Small intestine (tissue), 7 donors: ENCODE measurements at regions not wholly inside any gene's neighbourhood (a gene's known extent, or its start where the extent isn't known, plus 50 kb on each side); places are given as distances from the start of the nearest gene placed in this dataset.
A peak's percentile ranks its signal among the peaks of the same experiment; 100 is the strongest.

Experiments
- DNase-seq, 2 donors: peaks; one replicate each; pipeline versions ENCODE4 v3.0.0 to v3.0.0-alpha.2; 2013
- FAIRE-seq: peaks from 2 replicates; lab custom pipeline; 2012; peaks lifted over from hg19 to GRCh38; lab: Jason Lieb, UNC
- H3K27ac ChIP-seq, 3 donors: one replicate each; pipeline ENCODE4 v1.5.1; 2013; ENCODE audit warnings: low read length in 2 of 3, mild to moderate bottlenecking in 2 of 3, control low read depth in 1 of 3, inconsistent platforms in 1 of 3, low read depth in 1 of 3, moderate library complexity in 1 of 3
- H3K27me3 ChIP-seq, 3 donors: one replicate each; pipeline ENCODE4 v1.6.1; 2013; ENCODE audit warnings: low read length in 3 of 3, inconsistent platforms in 1 of 3; ENCODE audit not compliant: control insufficient read depth in 3 of 3, insufficient read depth in 3 of 3
- H3K36me3 ChIP-seq, 3 donors: one replicate each; pipeline ENCODE4 v1.6.1; 2013; ENCODE audit warnings: low read length in 3 of 3, inconsistent platforms in 1 of 3, low read depth in 1 of 3, mild to moderate bottlenecking in 1 of 3, moderate library complexity in 1 of 3; ENCODE audit not compliant: control insufficient read depth in 3 of 3, insufficient read depth in 2 of 3
- H3K4me1 ChIP-seq, 3 donors: one replicate each; pipeline ENCODE4 v1.6.1; 2013; ENCODE audit warnings: low read length in 2 of 3, inconsistent platforms in 1 of 3, low read depth in 1 of 3, mild to moderate bottlenecking in 1 of 3, moderate library complexity in 1 of 3; ENCODE audit not compliant: control insufficient read depth in 3 of 3, insufficient read depth in 2 of 3
- H3K4me3 ChIP-seq, 3 donors: one replicate each; pipeline ENCODE4 v1.5.1; 2013; ENCODE audit warnings: low read length in 3 of 3, control low read depth in 1 of 3, inconsistent platforms in 1 of 3, low read depth in 1 of 3, mild to moderate bottlenecking in 1 of 3, moderate library complexity in 1 of 3
- H3K9me3 ChIP-seq, 2 donors: one replicate each; pipeline ENCODE4 v1.6.1; 2013; ENCODE audit warnings: low read depth in 1 of 2, low read length in 1 of 2; ENCODE audit not compliant: control insufficient read depth in 2 of 2, insufficient read depth in 1 of 2
- WGBS, 3 donors: extraction: QIAGEN DNeasy Blood & Tissue Kit; methylation state at CpG; one replicate each; pipeline ENCODE4 v1.1.7; 2013; 5-methylcytosine and 5-hydroxymethylcytosine counted together
- donor health status: healthy with polysubstance abuse.
- donor health status: control.
- donor health status: control.
- donor health status: Bipolar disorder and iron deficiency.
- donor health status: healthy.

DNA sequence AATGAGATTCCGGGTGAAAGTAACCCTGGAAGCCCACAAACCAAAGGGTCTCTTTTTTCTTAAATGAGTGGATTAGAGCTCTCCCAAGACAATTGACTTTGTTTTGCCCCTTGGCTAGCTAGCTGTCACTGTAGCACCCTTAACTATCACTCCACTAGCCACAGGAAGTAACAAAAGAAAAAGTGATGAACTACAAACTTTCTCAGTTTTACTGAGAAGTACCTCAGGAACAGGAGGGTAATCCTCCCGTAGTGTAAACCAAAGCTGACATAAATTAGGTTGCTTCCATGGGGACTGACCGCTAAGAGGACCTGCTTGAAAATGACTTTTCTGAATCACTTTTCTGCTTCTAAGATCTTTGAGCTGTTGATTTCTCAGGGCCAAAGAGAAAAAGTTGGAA lies 240.1 kb downstream of the BARHL2 start:
- Histone ChIP-seq H3K36me3 (no peaks in the 10 kb centered on the region), H3K9me3 (no peaks in the 10 kb centered on the region), H3K27ac (no peak overlapping the region), H3K4me3 (no peak overlapping the region), H3K27me3 (no peaks in the 10 kb centered on the region), H3K4me1 (no peaks in the 10 kb centered on the region)
- FAIRE-seq: no peak
- no peak for DNase-seq
- 81 to 87% (median 85%) methylated on average over 3 of the region's 3 CpGs for WGBS, 3 donors

DNA sequence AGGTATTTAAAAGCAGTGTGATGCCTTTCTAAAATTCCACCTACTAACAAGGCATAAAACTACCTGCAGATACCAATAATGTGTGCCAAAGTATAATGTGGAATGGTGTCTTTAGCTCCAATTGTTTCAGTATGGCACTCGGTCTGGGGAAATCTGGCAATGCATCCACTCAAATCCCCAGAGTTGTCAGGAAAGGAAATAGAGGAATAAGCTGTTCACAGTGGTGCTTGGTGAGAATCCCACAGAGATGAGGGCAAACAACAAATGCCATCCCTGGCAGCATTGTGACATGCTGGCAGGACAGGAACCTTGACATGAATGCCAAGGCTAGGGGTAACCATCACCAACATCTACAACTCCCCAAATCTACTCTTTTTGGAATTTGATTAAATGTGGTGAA lies 240.7 kb downstream of the BARHL2 start:
- H3K4me3 ChIP-seq: no peak overlapping the region
- 53 to 67% (median 60%) methylated on average over 1 of the region's 1 CpG for WGBS, 3 donors
- H3K9me3 ChIP-seq: no peaks in the 10 kb centered on the region
- H3K27ac ChIP-seq: no peak overlapping the region
- FAIRE-seq: no peak
- DNase-seq: no peak
- no peaks in the 10 kb centered on the region for H3K4me1 ChIP-seq
- H3K27me3 ChIP-seq: no peaks in the 10 kb centered on the region
- no peaks in the 10 kb centered on the region for H3K36me3 ChIP-seq

DNA sequence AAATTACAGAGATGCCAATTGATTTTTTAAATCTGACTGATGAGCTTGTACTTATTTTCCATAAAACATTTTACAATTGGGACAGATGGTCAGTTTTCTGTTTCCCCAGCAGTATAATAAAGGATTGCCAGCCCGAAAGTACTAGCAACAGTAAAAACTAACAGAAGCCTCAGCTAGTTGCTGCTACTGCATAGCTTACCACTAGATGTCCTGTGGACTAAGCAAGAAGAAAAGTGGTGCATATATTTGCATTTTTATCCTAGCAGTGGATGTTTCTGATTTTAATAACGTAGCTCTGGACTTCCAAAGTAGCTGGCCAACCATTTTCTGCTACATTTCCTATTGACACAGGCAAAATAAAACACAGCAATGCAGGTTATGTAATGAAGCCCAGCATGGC lies 241.5 kb downstream of the BARHL2 start:
- H3K27ac ChIP-seq: no peak overlapping the region
- no peak for FAIRE-seq
- no peaks in the 10 kb centered on the region for H3K9me3 ChIP-seq
- no peaks in the 10 kb centered on the region for H3K27me3 ChIP-seq
- H3K4me1 ChIP-seq: no peaks in the 10 kb centered on the region
- H3K36me3 ChIP-seq: no peaks in the 10 kb centered on the region
- DNase-seq: peak in 1 of 2 donors; percentile 9
- 17 to 38% (median 23%) methylated on average over 2 of the region's 2 CpGs for WGBS, 3 donors
- no peak overlapping the region for H3K4me3 ChIP-seq

DNA sequence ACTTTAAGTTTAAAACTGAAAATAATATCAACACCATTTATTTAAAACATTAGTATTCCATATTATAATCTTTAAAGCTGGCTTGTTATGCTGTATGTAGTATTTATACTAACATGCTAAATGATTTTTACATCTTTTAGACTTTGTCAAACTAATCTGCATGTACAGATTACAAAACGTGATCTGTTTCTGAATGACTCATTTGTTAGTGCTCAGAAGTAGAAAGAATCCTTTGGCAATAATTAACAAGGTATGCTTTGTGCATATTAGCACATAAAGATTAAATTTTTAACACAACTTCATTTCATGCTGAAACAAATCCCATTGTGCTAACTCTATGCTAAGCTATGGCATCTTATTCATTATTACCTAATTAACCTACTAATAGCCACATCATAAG lies 242.4 kb downstream of the BARHL2 start:
- no peaks in the 10 kb centered on the region for H3K36me3 ChIP-seq
- 2 to 22% (median 18%) methylated on average over 1 of the region's 1 CpG for whole genome bisulfite sequencing, 3 donors
- no peak overlapping the region for H3K27ac ChIP-seq
- FAIRE-seq (no peak), DNase-seq (no peak)
- no peaks in the 10 kb centered on the region for H3K27me3 ChIP-seq
- H3K4me3 ChIP-seq: no peak overlapping the region
- no peaks in the 10 kb centered on the region for H3K9me3 ChIP-seq
- no peaks in the 10 kb centered on the region for H3K4me1 ChIP-seq

DNA sequence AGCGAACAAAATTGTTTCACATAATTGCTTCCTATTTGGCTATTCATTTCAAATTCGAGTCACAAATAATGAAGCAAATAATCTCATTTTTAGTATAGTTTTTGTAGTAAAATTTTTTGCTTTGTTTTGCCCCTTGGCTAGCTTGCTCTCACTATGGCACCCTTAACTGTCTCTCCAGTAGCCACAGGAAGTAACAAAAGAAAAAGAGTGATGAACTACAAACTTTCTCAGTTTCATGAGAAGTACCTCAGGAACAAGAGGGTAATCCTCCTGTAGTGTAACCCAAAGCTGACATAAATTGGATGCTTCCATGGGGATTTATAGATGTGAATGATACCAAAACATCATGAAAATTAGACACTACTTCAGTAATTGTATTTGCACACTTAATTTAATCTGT lies 242.9 kb downstream of the BARHL2 start:
- no peaks in the 10 kb centered on the region for H3K27me3 ChIP-seq
- H3K4me3 ChIP-seq: no peak overlapping the region
- no peaks in the 10 kb centered on the region for H3K4me1 ChIP-seq
- no peaks in the 10 kb centered on the region for H3K9me3 ChIP-seq
- WGBS, 3 donors: 62 to 74% (median 71%) methylated on average over 2 of the region's 2 CpGs
- FAIRE-seq: no peak
- H3K36me3 ChIP-seq: no peaks in the 10 kb centered on the region
- DNase-seq: no peak
- no peak overlapping the region for H3K27ac ChIP-seq

DNA sequence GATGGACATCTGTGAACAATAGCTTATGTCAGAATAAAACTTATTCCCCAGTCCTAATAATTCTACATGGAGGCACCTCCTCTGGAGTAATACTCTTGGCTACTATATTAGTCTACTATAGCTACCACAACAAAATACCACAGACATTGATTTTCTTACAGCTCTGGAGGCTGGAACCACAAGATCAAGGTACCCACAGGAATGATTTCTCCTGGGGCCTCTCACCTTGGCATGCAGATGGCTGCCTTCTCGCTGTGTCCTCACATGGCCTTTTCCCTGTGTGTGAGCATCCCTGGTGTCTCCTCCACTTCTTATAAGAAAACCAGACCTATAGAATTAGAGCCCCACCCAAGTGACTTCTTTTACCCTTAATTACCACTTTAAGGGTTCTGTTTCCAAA lies 244.3 kb downstream of the BARHL2 start:
- DNase-seq: no peak
- H3K27me3 ChIP-seq: no peaks in the 10 kb centered on the region
- H3K4me3 ChIP-seq: no peak overlapping the region
- FAIRE-seq: no peak
- H3K4me1 ChIP-seq: no peaks in the 10 kb centered on the region
- H3K36me3 ChIP-seq: no peaks in the 10 kb centered on the region
- no peak overlapping the region for H3K27ac ChIP-seq
- 78 to 92% (median 86%) methylated on average over 1 of the region's 1 CpG for WGBS, 3 donors
- H3K9me3 ChIP-seq: no peaks in the 10 kb centered on the region

DNA sequence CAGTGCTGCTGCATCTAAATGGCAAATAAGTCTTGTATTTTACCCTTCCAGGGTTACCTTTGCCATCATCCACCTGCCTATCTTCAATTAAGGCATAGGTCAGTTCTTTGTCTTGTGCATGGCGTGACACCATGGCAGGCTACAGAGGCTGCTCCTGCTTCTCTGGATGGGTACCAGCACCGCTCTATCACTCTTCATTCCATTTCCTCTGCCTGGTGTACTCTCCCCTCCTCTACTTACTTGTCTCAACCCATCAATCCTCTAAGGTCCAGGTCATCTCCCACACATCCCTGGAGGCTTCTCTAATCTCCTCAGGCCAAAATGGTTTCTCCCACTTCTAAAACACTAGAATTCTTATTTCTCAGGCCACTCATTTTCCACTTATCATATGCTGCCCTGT lies 257.5 kb downstream of the BARHL2 start:
- no peaks in the 10 kb centered on the region for H3K9me3 ChIP-seq
- no peaks in the 10 kb centered on the region for H3K4me1 ChIP-seq
- FAIRE-seq: no peak
- WGBS, 3 donors: 73 to 90% (median 86%) methylated on average over 2 of the region's 2 CpGs
- DNase-seq: no peak
- no peaks in the 10 kb centered on the region for H3K36me3 ChIP-seq
- H3K27ac ChIP-seq: no peak overlapping the region
- H3K4me3 ChIP-seq: no peak overlapping the region
- H3K27me3 ChIP-seq: peaks cover 0 to 3% (median 0%) of the 10 kb centered on the region in 3 donors

DNA sequence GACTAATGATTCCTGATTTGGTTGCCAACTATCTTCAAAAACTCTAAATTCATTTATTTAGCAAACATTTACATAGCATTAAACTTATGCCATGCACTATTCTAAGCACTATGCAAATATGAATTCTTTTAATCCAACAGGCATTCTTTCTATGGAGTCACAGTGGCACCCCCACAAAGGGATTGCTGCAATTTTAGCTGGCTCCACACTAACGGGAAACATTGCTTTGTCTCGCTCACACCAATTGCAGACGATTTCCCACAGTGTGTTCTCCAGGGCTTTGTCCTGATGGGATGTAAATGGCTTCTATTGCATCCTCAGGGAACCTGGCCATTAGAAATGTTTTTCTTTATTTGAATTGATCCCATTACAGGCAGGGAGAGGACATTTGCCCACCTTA lies 259.1 kb downstream of the BARHL2 start:
- no peaks in the 10 kb centered on the region for H3K9me3 ChIP-seq
- FAIRE-seq: no peak
- DNase-seq: no peak
- no peak overlapping the region for H3K27ac ChIP-seq
- H3K4me3 ChIP-seq: no peak overlapping the region
- 67 to 74% (median 70%) methylated on average over 3 of the region's 3 CpGs for WGBS, 3 donors
- H3K4me1 ChIP-seq: no peaks in the 10 kb centered on the region
- peaks cover 0 to 3% (median 0%) of the 10 kb centered on the region in 3 donors for H3K27me3 ChIP-seq
- no peaks in the 10 kb centered on the region for H3K36me3 ChIP-seq

DNA sequence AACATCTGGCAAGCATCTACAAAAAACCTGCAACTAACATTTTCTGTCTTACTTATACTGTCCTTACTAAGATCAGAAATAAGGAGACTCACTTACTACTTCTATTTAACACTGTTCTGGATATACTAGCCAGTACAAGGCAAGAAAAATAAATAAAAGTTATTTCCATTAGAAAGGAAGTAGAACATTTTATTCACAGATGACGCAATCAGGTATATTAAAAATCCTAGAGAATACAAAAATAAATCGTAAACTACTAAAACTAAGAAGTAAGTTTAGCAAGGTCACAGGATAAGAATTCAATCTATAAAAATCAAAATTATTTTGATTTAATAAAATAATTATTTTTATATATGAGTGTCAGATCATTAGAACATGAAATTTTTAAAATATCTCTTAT lies 264.6 kb downstream of the BARHL2 start:
- 92 to 95% (median 92%) methylated on average over 2 of the region's 2 CpGs for WGBS, 3 donors
- peak; percentile 53 for FAIRE-seq
- H3K9me3 ChIP-seq: no peaks in the 10 kb centered on the region
- H3K36me3 ChIP-seq: no peaks in the 10 kb centered on the region
- DNase-seq: no peak
- no peaks in the 10 kb centered on the region for H3K4me1 ChIP-seq
- no peaks in the 10 kb centered on the region for H3K27me3 ChIP-seq
- H3K27ac ChIP-seq: no peak overlapping the region
- no peak overlapping the region for H3K4me3 ChIP-seq
